HG03060 (cell line): ENCODE measurements at regions not wholly inside any gene's neighbourhood (a gene's known extent, or its start where the extent isn't known, plus 50 kb on each side); places are given as distances from the start of the nearest gene placed in this dataset.
"Not testable (repeated sequence)": the region's sequence is repeated elsewhere in the genome, so short reads cannot be mapped to it uniquely, and the experiment has no call there.

Experiments used
- ATAC-seq: cut with Tn5 transposase; IDR thresholded peaks from one replicate; pipeline ENCODE4 v1.9.1; 2021; ENCODE audit warnings: low read depth, moderate number of reproducible peaks; ENCODE audit not compliant: unreplicated experiment

DNA sequence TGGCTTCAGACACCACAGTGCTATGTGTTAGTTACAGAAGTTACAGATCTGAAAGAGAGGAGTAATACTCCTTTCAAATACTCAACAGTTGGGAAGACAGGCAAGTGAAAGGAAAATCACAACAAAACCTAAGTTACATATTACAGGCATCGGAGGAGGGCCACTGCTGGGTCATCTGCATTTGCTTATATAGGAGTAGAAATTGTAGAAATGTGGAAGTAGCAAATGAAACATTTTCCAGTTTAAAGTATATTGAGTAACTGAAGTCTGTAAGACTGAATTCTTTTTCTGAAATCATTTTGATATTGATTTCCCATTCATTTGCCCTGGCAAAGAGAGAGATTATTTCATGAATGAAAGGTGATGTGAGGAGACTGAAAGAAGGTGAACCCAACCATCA lies 201.7 kb downstream of the SPRY1 start:
- ATAC-seq, result no peak

DNA sequence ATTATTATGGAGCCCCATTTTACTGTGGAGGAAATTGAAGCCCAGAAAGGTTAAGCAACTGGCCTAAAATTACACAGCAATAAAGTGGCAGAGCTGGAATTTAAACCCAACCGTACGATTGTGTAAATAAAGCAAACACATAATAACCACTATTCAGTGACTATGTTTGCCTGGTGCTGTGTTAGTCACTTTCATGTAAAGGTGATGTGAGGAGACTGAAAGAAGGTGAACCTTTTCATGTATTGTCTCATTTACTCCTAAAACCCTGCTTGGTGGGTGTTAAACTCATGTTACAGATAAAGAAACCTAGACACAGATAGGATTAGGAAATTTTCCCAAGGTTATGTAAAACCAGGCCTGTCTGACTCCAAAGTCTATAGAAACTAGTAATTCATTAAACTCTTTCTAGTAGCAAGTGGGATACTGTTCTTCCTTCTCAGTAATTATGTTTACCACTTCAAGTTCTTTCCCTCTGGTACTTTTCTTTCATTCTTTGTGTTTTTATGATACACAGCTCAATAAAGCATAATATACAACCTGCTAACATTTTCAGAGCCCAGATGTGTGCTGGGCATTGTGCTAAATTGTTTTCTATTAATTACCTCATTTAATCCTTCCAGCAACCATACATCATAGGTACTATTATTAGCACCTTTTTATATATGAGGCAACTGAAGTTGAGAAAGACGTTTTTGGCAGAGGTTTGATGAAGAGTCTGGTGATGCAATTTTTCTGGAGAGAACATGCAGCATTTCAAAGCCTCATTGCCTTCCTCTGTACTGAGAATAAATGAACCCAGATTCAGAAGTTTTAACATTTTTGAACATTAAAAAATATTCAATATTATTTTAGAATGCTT lies 202.7 kb downstream of the SPRY1 start:
- no peak for ATAC-seq

DNA sequence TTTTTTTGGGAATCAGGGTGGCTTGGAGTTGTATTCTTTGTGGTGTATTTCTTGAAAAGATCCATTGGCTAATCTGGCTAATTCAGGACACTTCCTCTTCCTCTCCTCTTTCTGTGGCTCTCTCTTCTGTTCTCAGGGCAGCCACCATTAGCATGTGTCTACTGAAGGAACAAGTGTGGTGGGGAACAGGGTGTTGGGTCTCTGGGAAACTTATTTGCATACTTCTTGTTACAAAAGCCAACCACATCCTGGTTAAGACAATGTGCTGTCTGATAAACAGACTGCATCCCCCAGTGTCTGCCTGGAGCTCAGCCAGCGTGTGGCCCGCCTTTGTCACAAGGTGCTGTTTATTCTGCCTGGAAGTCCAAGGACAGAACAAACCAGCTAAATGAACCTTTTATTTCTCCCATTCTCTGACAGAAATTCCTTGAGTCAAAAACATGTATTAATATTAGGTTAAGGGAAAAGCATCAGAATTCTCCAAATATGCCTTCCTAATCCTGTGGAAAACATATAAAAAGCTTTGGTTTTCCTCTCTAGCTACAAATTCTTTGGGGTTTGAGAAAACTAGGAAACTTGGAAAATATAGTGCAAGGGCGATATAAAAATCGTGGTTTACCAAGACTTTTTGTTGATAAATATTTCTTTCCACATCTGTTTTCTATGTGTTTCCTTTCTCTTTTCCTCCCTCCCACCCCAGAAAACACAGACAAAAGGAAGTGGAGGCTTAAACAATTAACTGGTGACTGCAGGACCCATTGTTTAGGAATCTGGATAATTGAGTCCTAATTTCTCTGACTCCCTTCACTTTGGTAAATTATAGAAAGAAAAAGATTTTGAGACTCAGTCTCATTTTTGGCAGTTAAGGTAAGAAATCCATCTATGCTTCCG lies 203.6 kb downstream of the SPRY1 start:
- peak; percentile 100 for ATAC-seq

DNA sequence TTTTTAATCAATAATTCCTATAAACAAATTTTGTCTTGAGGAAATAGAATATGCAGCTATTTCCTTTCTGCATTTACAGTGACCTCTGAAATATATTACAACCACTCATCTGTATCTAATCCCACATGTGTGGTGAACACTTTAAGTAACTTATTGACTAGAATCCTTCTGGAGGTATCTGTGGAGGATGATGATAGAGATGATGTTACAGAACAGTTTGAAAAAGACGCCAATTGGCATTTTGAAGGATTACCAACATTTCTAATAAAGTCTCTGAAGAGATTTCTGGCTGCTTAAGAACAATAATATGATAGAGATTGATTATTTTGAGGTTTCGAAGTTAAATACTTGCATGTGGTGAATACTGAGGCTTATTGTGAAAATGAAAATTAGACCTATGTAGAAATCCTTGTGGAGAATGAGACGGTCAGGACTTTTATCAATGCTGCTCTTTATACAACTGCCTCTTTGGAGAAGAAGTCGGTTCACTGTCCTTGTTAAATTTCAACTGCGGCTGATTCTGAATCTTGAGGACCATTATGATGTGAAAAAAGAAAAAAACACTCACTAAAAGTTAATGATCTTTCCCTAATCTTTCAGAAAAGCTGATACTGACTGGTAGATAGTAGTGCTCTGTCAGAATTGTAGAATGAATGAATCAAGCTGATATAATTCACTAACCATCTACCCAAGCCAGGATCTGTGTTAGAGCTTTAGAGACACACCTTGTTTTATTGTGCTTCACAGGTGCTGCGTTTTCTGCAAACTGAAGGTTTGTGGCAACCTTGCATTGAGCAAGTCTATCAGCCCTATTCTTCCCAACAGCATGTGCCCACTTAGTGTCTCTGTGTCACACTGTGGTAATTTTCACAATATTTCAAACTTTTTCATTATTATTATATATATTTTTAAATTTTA lies 204.7 kb downstream of the SPRY1 start:
- no peak for ATAC-seq

DNA sequence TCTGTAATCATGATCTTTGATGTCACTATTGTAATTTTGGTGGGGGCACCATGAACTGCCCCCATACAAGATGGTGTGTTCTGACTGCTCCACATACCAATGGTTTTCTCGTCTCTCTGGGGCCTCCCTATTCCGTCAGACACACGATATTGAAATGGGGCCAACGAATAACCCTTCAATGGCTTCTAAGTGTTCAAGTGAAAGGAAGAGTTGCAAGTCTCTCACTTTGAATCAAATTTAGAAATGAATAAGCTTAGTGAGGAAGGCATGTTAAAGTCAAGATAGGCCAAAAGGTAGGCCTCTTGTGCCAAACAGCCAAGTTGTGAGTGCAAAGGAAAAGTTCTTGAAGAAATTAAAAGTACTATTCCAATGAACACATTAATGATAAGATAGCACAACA lies 205.4 kb downstream of the SPRY1 start:
- no peak for ATAC-seq

DNA sequence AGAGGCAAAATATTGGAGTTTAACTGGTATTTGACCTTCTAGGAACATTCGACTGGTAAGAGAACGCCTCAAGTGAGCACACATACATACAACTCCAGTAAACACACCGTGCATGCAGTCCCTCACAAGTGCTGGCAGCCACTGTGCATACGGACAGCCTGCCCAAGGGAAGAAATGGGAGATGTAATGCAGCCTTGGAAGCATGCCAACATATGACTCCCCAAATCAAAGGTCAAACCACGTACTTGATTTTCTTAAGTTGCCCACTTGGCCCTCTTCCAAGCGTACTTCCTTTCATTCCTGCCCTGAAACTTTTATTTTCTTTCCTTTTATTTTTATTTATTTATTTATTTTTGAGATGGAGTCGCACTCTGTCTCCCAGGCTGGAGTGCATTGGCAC lies 206.6 kb downstream of the SPRY1 start:
- no peak for ATAC-seq

DNA sequence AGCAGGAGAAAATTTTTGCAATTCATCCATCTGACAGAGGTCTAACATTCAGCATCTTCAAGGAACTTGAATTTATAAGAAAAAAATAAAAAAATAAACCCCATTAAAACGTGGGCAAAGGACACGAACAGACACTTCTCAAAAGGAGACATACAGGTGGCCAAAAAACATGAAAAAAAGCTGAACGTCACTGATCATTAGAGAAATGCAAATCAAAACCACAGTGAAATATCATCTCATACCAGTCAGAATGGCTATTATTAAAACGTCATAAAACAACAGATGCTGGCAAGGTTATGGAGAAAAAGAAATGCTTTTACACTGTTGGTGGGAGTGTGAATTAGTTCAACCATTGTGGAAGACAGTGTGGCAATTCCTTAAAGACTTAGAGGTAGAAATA lies 209.2 kb downstream of the SPRY1 start:
- ATAC-seq, result not testable (repeated sequence)

DNA sequence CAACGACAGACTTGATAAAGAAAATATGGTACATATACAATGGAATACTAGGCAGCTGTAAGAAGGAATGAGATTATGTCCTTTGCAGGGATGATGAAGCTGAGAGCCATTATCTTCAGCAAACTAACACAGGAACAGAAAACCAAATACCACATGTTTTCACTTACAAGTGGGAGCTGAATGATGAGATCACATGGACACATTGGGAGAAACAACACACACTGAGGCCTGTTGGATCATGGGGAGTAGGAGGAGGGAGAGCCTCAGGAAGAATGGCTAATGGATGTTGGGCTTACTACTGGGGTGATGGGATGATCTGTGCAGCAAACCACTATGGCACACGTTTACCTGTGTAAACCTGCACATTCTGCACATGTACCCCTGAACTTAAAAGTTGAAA lies 209.7 kb downstream of the SPRY1 start:
- no peak for ATAC-seq

DNA sequence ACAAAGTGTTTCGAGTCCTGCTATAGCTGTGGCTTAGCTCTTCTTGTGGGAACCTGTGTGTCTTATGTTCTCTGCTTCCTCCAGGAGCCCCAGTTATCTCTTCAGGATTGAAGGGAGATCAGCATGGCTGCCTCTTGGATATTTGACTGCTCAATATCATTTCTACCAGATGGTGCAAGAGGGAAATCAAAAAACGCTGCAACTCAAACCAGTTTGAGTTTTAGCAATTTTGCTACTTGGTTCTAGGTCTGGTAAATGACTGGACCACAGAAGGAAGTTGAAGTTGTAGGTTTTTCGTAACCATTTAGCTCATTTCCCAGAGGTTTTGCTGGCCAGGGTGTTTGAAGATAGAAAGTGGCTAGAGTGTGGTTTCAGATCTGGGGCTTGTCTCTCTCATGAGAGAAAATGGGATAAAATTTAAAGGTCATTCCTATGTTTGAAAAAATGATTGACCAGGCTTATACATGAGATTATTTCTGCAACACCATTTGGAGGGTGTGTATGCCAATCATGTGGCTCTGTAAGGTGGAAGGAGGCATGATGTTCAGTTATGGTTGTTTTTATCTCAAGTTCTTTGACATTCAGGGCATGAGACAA lies 210.4 kb downstream of the SPRY1 start:
- peak; percentile 85 for ATAC-seq

DNA sequence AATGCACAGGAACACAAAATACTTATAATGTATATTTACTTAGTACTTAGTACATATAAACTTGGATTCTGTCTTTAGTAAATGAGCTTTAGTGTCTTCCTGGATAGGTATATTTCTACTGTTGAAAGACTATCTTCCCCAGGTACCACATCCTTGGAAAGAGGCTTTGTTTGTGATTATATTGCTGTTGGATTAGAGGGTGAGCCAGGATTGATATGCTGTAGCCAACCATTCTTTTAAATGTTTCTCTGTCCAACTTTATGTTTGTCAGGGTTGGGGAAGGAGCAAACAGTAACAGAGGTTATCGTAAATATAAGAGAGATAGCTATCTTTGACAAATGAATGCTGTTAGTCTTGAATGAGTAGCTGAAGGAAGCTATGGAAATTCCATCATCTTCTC lies 213.2 kb downstream of the SPRY1 start:
- no peak for ATAC-seq

DNA sequence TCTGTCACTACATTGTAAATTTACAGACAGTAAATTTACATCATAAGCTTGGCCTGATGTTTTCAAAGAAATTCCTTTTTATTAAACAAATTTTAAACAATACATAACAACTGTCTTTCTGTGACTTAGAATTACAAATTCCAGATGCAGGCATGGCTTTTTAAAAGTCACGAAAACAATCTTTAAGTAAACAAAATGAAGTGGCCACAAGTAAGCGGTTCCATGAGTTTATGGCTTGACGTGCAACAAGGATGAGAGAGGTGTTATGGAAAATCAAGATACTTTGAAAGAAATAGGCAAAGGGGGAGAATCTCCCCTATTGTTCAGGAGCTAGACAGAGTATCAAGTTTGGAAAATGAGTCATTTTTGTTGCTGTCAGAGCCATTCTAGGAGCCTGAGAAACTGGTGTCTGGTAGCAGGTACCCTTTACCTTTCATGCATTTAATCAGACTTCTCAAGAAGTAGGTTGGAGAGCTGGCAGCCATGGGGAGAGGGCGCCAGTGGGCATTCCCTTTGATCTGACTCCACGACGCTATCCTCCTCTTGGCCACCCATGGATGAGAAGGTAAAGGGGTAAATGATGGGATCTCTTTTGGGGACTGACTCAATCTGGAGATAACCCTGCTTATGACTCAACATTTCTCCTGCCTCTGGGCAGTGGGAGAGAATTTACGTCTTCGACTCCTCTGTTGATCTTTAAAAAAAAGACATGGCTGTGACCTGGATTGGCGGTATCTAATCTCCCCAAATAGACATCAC lies 217.2 kb downstream of the SPRY1 start:
- ATAC-seq, result no peak

DNA sequence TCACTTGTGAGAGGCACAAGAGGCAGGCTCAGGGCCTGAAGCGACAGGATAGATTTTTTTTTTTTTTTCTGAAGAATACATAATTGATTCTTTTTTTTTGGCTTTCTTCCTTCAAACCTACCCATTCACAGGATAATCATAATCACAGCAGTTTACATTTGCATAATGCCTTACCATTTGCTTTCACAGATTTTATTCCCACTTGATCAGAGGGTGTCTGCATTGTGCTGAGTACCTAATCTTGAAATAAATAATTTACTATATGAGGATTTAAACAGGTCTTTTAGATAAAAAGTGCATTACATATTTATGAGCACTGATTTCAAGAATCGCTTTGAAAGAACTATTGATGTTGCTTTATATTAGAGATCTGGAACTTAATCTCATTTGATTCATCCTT lies 219.3 kb downstream of the SPRY1 start:
- no peak for ATAC-seq

DNA sequence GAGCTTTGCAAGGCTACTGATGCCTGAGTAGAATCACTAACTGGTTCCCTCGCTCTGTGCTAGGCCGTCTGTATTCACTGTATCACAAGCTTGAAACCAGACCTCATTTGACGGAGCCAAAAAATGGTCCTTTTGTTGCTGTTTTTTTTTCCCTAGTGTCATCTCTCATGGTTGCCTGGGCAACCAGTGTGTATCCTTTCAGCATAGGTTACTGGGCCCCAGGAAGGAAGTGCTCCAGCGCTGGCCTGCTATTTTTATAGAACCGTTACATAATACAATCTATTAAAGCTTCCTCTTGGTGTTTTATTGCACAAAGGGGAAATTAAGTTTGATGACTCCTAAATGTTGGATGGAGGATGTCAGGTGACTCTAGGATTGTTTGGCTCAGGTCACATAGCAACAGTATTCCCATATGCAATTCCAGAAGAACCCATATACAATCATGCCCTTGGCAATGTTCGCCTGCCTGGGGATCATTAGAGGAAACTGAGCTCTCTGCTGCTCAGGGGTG lies 220.4 kb downstream of the SPRY1 start:
- ATAC-seq, result peak; percentile 51

DNA sequence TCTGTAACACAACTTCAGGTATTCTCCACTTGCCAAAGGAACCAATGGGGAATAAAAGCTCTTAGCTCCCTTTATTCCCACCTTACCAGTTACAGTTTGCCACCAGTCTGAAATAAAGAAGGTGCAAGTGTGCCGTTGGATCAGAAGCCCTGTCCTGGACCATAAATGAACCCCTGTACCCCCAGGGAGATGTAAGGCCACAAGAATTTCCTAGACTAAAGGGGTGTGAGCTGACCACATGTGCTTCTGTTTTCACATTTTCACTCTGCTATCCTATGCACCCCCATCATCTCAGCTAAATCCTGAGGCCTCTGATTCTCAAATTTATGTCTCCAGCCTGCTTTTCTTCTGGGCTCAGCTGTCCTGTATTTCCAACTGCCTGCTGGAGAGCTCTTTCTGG lies 221.2 kb downstream of the SPRY1 start:
- ATAC-seq, result no peak

DNA sequence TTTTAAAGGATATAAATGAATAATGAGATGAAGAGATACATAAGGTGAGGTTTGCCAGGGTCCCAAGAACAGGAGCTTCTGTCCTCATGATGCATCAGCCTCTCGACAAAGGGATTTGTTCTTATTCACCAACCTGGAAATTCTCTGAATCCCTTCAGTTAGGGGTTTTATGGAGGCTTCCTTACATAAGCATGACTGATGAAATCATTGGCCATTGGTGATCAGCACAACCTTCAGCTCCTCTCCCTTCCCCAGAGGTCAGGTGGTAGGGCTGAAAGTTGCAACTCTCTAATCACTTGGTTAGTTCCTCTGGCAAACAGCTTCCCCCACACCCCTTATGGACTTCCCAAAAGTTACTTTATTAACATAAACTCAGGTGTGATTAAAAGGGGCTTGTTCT lies 222.0 kb downstream of the SPRY1 start:
- no peak for ATAC-seq

DNA sequence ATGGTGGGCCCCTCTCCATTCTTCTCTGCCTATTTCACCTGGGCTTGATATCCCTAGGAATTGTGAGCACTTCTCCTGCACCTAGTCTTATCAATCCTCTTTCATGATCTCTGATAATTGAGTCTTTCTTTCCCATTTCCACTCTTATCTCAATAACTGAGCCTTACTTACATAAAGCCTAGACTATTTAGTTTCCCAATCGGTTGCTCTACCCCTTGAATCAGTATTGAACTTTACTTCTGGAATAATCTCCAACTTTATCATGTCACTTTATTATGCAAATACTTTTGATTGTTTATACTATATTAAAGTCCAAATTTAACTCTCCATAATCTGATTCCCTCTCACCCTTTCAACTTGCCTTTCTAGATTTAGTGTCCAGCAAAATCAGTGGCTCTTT lies 222.7 kb downstream of the SPRY1 start:
- no peak for ATAC-seq

DNA sequence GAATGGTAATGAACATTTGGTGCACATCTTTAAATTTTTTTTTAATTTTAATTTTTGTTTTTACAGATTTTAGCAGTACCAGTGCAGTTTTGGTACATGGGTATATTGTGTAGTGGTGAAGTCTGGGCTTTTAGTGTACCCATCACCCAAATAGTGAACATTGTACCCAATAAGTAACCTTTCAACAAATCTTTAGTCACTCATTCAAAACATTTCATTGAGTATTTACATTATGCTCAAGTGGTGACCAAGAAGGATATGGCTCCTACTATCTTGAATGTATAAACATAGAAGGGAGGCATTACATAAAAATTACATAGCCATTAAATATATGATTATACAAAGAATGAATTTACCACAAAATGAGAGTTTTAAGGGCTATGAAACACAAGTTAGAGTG lies 223.3 kb downstream of the SPRY1 start:
- ATAC-seq, result no peak

DNA sequence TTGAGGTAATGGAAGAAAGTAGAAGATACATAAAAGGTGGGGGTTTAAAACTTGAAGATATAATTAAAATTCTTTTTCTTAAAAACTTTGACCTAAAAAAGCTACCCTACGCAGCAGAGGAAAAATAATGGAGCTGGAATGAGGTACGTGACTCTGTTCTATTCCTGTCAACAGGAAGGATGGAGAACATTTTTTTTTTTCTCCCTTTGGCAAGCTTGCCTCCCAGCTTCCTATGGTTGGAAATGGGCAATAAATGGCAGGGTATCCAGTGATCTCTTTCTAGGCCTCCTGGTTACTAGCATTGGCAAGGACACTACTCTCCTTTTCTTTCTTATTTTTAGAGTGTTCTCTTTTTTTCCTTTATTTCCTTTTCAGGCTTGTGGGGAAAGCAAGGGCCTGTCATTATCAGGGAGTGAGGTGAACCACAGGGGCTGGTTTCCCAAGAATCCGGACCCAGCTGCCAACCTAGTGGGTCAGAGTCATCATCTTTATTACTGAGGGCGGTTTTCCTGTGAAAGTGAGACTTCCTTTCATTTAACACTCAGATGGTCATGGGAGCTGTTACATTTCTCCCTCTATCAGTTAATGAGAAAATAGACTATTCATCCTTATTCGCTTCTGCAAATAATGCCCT lies 224.6 kb downstream of the SPRY1 start:
- ATAC-seq, result no peak

DNA sequence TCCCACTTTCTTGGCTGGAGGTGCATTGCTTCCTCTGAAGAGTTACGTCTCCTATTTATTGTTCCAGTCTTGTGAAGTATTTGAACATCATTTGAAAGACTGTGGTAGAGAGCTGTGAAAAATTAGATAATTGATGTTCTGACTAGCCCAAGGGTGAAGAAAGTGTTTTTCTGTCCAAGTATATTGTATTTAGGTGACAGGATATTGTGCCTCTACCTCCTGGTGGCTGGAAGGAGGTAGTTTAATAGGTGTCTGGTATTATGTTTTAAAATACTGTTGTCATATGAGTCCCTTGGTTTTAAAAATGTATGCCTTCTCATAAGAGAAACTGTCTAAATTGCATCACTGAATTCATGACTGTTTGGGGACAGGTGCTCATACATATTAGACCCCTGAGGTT lies 226.0 kb downstream of the SPRY1 start:
- ATAC-seq, result no peak
